ENCODE measurements at regions not wholly inside any gene's neighbourhood (a gene's known extent, or its start where the extent isn't known, plus 50 kb on each side); places are given as distances from the start of the nearest gene placed in this dataset.

GRCh38 chr10:94125856-94126255, 132.1 kb downstream of the PLCE1 start:
- CTCF ChIA-PET: interaction anchor here (1.2 kb wide), 1 partner anchor 21 kb away, joined by 4 read pairs; no protein-coding TSS in a partner anchor
- peak; percentile 75 for DNase-seq (ENCODE audit: low read depth, low spot score)
- peak overlapping the region; percentile 87 for H3K27ac ChIP-seq (ENCODE audit: low read depth, low read length)
- no peak for TF ChIP-seq CTCF (IDR thresholded peaks at IDR 0.05; ENCODE audit: low read depth, low read length)
- H3K4me3 ChIP-seq (ENCODE audit: low read depth, low read length): no peak overlapping the region
- H3K27me3 ChIP-seq (ENCODE audit: control insufficient read depth, insufficient read depth, low read length): no peaks in the 10 kb centered on the region
- POLR2A ChIA-PET: interaction anchor here (0.9 to 1.3 kb wide), 3 partner anchors 9 to 22 kb away, joined by 3 read pairs; no protein-coding TSS in a partner anchor
- H3K9me3 ChIP-seq (ENCODE audit: control insufficient read depth, insufficient read depth, low read length): no peaks in the 10 kb centered on the region

GRCh38 chr10:94129393-94130130, 135.8 kb downstream of the PLCE1 start:
- no peak overlapping the region for H3K4me3 ChIP-seq (ENCODE audit: low read depth, low read length)
- no peak overlapping the region for H3K27ac ChIP-seq (ENCODE audit: low read depth, low read length)
- ChIA-PET CTCF (interaction anchor here (0.7 to 1.4 kb wide), 3 partner anchors 53 to 315 kb away, joined by 3 to 6 read pairs (median 3); no protein-coding TSS in a partner anchor), POLR2A (no interaction called here)
- DNase-seq (ENCODE audit: low read depth, low spot score): peak; percentile 45
- TF ChIP-seq CTCF (IDR thresholded peaks at IDR 0.05; ENCODE audit: low read depth, low read length): no peak
- no peaks in the 10 kb centered on the region for H3K9me3 ChIP-seq (ENCODE audit: control insufficient read depth, insufficient read depth, low read length)
- no peaks in the 10 kb centered on the region for H3K27me3 ChIP-seq (ENCODE audit: control insufficient read depth, insufficient read depth, low read length)

GRCh38 chr10:94131885-94132284, 138.2 kb downstream of the PLCE1 start:
- H3K27ac ChIP-seq (ENCODE audit: low read depth, low read length): no peak overlapping the region
- no peaks in the 10 kb centered on the region for H3K9me3 ChIP-seq (ENCODE audit: control insufficient read depth, insufficient read depth, low read length)
- no peak for DNase-seq (ENCODE audit: low read depth, low spot score)
- no peak for TF ChIP-seq CTCF (IDR thresholded peaks at IDR 0.05; ENCODE audit: low read depth, low read length)
- POLR2A ChIA-PET: no interaction called here
- no peak overlapping the region for H3K4me3 ChIP-seq (ENCODE audit: low read depth, low read length)
- H3K27me3 ChIP-seq (ENCODE audit: control insufficient read depth, insufficient read depth, low read length): no peaks in the 10 kb centered on the region
- CTCF ChIA-PET: no interaction called here

- TF ChIP-seq CTCF (IDR thresholded peaks at IDR 0.05; ENCODE audit: low read depth, low read length): no peak
- Histone ChIP-seq H3K9me3 (ENCODE audit: control insufficient read depth, insufficient read depth, low read length) (no peaks in the 10 kb centered on the region), H3K27me3 (ENCODE audit: control insufficient read depth, insufficient read depth, low read length) (no peaks in the 10 kb centered on the region), H3K27ac (ENCODE audit: low read depth, low read length) (no peak overlapping the region), H3K4me3 (ENCODE audit: low read depth, low read length) (no peak overlapping the region)
- no peak for DNase-seq (ENCODE audit: low read depth, low spot score)
- CTCF ChIA-PET: interaction anchor here (0.6 kb wide), 1 partner anchor 141 kb away, joined by 3 read pairs; no protein-coding TSS in a partner anchor
- POLR2A ChIA-PET: no interaction called here
Measured at GRCh38 chr10:94133239-94133638, 139.5 kb downstream of the PLCE1 start.

- DNase-seq (ENCODE audit: low read depth, low spot score): no peak
- POLR2A ChIA-PET: interaction anchor here (1.1 kb wide), 1 partner anchor 12 kb away, joined by 3 read pairs; no protein-coding TSS in a partner anchor
Measured at GRCh38 chr10:94137747-94138146, 144.0 kb downstream of the PLCE1 start.

More at GRCh38 chr10:94137747-94138146, 144.0 kb downstream of the PLCE1 start:
- CTCF ChIA-PET: interaction anchor here (1.2 to 1.6 kb wide), 2 partner anchors 20 to 306 kb away, joined by 3 to 5 read pairs; no protein-coding TSS in a partner anchor
- H3K4me3 ChIP-seq (ENCODE audit: low read depth, low read length): no peak overlapping the region
- H3K27ac ChIP-seq (ENCODE audit: low read depth, low read length): no peak overlapping the region
- no peaks in the 10 kb centered on the region for H3K9me3 ChIP-seq (ENCODE audit: control insufficient read depth, insufficient read depth, low read length)
- no peaks in the 10 kb centered on the region for H3K27me3 ChIP-seq (ENCODE audit: control insufficient read depth, insufficient read depth, low read length)
- no peak for TF ChIP-seq CTCF (IDR thresholded peaks at IDR 0.05; ENCODE audit: low read depth, low read length)

Measured in AG04450 (cell line).